ENCODE measurements at regions not wholly inside any gene's neighbourhood (a gene's known extent, or its start where the extent isn't known, plus 50 kb on each side); places are given as distances from the start of the nearest gene placed in this dataset.

- no peak for TF ChIP-seq SUZ12 (IDR thresholded peaks at IDR 0.05; ENCODE audit: extremely low read depth, insufficient read depth, insufficient read length)
- no peak for TF ChIP-seq YY1 (IDR thresholded peaks at IDR 0.05; ENCODE audit: insufficient read depth, insufficient read length)
- TF ChIP-seq ZNF274 (IDR thresholded peaks at IDR 0.05; ENCODE audit: low read depth, low read length) = no peak
Measured at GRCh38 chr9:31415164-31415563, 969.3 kb upstream of the ACO1 start.

Data from NT2/D1 (cell line).